Stomach smooth muscle (tissue), 2 donors: ENCODE measurements at regions not wholly inside any gene's neighbourhood (a gene's known extent, or its start where the extent isn't known, plus 50 kb on each side); places are given as distances from the start of the nearest gene placed in this dataset.

Source experiments
- H3K27ac ChIP-seq: one replicate; pipeline ENCODE4 v1.7.0; 2013; ENCODE audit warnings: mild to moderate bottlenecking, low read length, inconsistent platforms
- H3K27me3 ChIP-seq, 2 donors: one replicate each; pipeline ENCODE4 v1.7.0; 2013; ENCODE audit warnings: low read length in 2 of 2; ENCODE audit not compliant: insufficient read depth in 2 of 2, control insufficient read depth in 1 of 2
- H3K36me3 ChIP-seq, 2 donors: one replicate each; pipeline ENCODE4 v1.7.0; 2013; ENCODE audit warnings: low read length in 2 of 2; ENCODE audit not compliant: control insufficient read depth in 2 of 2, insufficient read depth in 2 of 2
- H3K4me1 ChIP-seq: one replicate; pipeline ENCODE4 v1.7.0; 2013; ENCODE audit warnings: low read length; ENCODE audit not compliant: control insufficient read depth, insufficient read depth
- H3K4me3 ChIP-seq, 2 donors: one replicate each; pipeline ENCODE4 v1.7.0; 2013; ENCODE audit warnings: low read length in 2 of 2
- H3K9ac ChIP-seq, 2 donors: one replicate each; pipeline ENCODE4 v1.7.0; 2013; ENCODE audit warnings: low read length in 2 of 2, mild to moderate bottlenecking in 1 of 2
- H3K9me3 ChIP-seq, 2 donors: one replicate each; pipeline ENCODE4 v1.7.0; 2013; ENCODE audit warnings: low read length in 2 of 2; ENCODE audit not compliant: control insufficient read depth in 2 of 2
- donor health status: healthy.
- donor health status: Pancreatic carcinoma.

- Histone ChIP-seq H3K4me3 (no peak overlapping the region), H3K36me3 (peaks cover 0 to under 1% of the 10 kb centered on the region in 2 donors), H3K4me1 (peaks cover 16% of the 10 kb centered on the region), H3K9me3 (no peaks in the 10 kb centered on the region), H3K9ac (no peak overlapping the region), H3K27me3 (no peaks in the 10 kb centered on the region), H3K27ac (no peak overlapping the region)
These were observed 71.9 kb upstream of the PRDX6 start for GRCh38 chr1:173405281-173405680.

DNA sequence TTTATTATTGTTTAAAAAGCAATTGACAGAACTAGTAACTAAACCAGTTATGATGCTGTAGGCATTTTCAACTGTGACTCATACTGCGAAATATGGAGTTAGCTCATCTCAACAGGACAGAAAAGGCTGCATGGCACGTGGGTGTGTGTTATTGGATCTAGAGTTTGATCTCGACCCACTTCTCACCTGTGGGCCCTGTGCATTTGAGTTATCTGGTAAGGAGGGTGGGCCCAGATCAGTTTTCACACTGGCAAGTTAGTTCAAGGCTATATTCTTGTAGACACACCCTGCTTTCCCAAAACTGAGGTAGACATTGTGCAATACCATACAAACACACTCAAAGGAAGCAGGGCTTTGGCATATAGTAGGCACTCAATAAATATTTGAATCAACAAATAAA is 71.3 kb upstream of the PRDX6 start:
- Histone ChIP-seq H3K27me3 (no peaks in the 10 kb centered on the region), H3K4me3 (no peak overlapping the region), H3K9ac (no peak overlapping the region), H3K9me3 (no peaks in the 10 kb centered on the region), H3K36me3 (peaks cover 0 to 6% of the 10 kb centered on the region in 2 donors), H3K27ac (no peak overlapping the region), H3K4me1 (peaks cover 16% of the 10 kb centered on the region)

DNA sequence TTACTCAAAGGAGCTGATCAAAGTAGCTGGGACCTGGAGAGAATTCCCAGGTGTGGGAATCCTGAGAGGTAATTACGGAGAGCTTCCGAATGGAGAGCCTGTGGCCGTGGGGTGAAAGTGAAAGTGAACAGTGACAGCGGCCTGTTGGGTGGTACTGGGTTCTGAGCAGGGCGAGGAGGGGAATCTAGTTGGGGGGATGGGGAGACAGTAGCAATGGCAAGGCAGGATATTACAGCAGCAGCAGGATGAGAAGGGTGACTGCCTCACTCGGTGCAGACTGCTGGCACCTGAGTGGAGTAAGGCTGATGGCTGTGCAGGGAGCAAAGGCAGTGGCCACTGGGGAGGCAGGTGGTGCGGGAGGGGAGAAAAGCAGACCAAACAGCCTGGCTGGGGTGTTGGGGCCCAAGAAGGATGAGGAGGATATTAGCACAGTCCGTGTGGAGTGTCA is 70.3 kb upstream of the PRDX6 start:
- no peak overlapping the region for H3K27ac ChIP-seq
- no peaks in the 10 kb centered on the region for H3K27me3 ChIP-seq

GRCh38 chr1:173407846-173408245 is 69.3 kb upstream of the PRDX6 start:
- no peaks in the 10 kb centered on the region for H3K27me3 ChIP-seq
- peaks cover 0 to 6% of the 10 kb centered on the region in 2 donors for H3K36me3 ChIP-seq
- no peak overlapping the region for H3K4me3 ChIP-seq
- no peak overlapping the region for H3K9ac ChIP-seq
- H3K9me3 ChIP-seq = no peaks in the 10 kb centered on the region
- H3K4me1 ChIP-seq = peaks cover 8% of the 10 kb centered on the region
- no peak overlapping the region for H3K27ac ChIP-seq

More for the DNA sequence above, 70.3 kb upstream of the PRDX6 start:
- Histone ChIP-seq H3K4me3 (peak overlapping the region; percentile 37 to 69), H3K9ac (peak overlapping the region in 1 of 2 donors; percentile 42), H3K9me3 (no peaks in the 10 kb centered on the region), H3K36me3 (peaks cover 0 to 6% of the 10 kb centered on the region in 2 donors), H3K4me1 (peaks cover 16% of the 10 kb centered on the region)

DNA sequence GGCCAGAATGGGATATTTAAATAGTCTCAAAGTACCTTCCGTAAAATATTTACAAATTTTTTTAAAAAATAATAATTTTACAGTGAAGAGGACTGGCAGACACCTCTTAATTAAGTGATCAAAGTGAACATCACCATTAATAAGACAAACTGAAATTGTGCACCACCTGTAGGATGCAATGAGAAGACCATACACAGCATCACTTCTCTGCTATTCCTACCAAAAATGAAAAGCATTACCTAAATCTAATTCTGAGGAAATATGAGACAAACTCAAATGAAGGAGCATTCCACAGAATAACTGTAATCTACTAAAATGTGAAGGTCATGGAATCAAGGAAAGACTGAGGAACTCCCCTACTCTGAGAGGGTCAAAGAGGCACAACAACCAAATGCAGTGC is 68.2 kb upstream of the PRDX6 start:
- no peaks in the 10 kb centered on the region for H3K27me3 ChIP-seq
- no peak overlapping the region for H3K27ac ChIP-seq
- peaks cover 0 to 6% of the 10 kb centered on the region in 2 donors for H3K36me3 ChIP-seq
- H3K9me3 ChIP-seq = no peaks in the 10 kb centered on the region
- H3K4me1 ChIP-seq = peaks cover 8% of the 10 kb centered on the region
- no peak overlapping the region for H3K9ac ChIP-seq
- H3K4me3 ChIP-seq = no peak overlapping the region

- H3K9me3 ChIP-seq = no peaks in the 10 kb centered on the region
- H3K36me3 ChIP-seq = peaks cover 0 to 6% of the 10 kb centered on the region in 2 donors
- H3K27ac ChIP-seq = no peak overlapping the region
- H3K27me3 ChIP-seq = no peaks in the 10 kb centered on the region
- no peak overlapping the region for H3K9ac ChIP-seq
- peaks cover 8% of the 10 kb centered on the region for H3K4me1 ChIP-seq
- no peak overlapping the region for H3K4me3 ChIP-seq
These were observed 67.5 kb upstream of the PRDX6 start for GRCh38 chr1:173409613-173410012.

DNA sequence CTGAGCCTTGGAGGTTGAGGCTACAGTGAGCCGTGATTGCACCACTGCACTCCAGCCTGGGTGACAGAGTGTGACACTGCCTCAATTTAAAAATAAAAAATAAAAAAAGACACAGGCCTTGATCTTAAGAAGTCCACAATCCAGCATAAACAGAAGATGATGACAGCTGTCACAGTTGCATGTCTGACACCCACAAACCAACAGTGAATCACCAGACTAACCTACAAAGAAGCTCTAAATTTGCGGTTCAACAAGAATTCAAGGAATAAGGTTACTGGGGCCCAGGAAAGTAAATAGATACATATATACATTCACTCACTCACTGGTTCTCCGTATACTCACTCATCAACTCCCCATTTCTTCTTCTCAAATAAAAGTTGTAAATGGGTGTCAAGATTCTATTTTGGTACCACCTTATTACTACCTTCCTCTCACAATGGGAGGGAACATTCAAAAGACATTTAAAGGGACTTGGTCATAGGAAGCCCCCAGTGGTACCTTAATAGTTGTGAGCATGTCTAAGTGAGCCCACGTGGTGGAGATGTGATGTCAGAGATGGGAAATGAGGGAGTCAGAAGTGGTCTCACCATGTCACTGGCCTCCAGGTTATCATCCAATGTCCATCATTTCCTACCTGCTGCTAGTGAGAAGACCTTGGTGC is 66.9 kb upstream of the PRDX6 start:
- Histone ChIP-seq H3K27me3 (no peaks in the 10 kb centered on the region), H3K36me3 (peaks cover 0 to 6% of the 10 kb centered on the region in 2 donors), H3K9ac (no peak overlapping the region), H3K4me1 (peaks cover 4% of the 10 kb centered on the region), H3K27ac (no peak overlapping the region), H3K4me3 (no peak overlapping the region), H3K9me3 (no peaks in the 10 kb centered on the region)

GRCh38 chr1:173410794-173411236 is 66.3 kb upstream of the PRDX6 start:
- Histone ChIP-seq H3K27ac (no peak overlapping the region), H3K4me3 (no peak overlapping the region), H3K4me1 (peaks cover 4% of the 10 kb centered on the region), H3K9ac (no peak overlapping the region), H3K27me3 (no peaks in the 10 kb centered on the region), H3K36me3 (peaks cover 0 to 6% of the 10 kb centered on the region in 2 donors), H3K9me3 (no peaks in the 10 kb centered on the region)

GRCh38 chr1:173411835-173412742 is 65.0 kb upstream of the PRDX6 start:
- Histone ChIP-seq H3K4me1 (no peaks in the 10 kb centered on the region), H3K27me3 (no peaks in the 10 kb centered on the region), H3K36me3 (peaks cover 0 to 6% of the 10 kb centered on the region in 2 donors), H3K4me3 (no peak overlapping the region), H3K9ac (no peak overlapping the region), H3K27ac (no peak overlapping the region), H3K9me3 (no peaks in the 10 kb centered on the region)

DNA sequence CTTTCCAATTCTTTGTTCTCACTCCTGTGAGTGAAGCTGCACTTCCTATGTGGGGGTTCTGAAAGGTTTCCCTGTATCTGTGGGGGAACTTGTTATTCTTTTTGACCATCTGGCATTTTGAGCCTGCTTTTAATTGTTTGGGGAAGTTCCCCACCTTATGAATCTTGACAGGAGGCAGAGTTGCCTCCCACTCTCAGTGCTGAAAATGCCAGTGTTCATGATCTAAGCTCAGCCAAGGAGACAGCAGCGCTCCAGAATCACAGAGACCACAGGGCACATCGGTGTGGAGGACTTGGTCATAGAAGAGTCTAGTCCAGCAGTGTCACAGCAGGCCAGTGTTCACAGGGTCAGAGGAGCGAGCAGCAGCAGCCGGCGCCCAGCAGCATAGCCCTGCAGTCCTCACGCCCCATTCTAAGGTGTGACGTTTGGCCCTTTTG is 63.8 kb upstream of the PRDX6 start:
- Histone ChIP-seq H3K36me3 (peaks cover 2 to 11% of the 10 kb centered on the region in 2 donors), H3K9me3 (no peaks in the 10 kb centered on the region), H3K27me3 (no peaks in the 10 kb centered on the region), H3K4me3 (no peak overlapping the region), H3K9ac (no peak overlapping the region), H3K4me1 (no peaks in the 10 kb centered on the region), H3K27ac (no peak overlapping the region)
